ENCODE measurements at regions not wholly inside any gene's neighbourhood (a gene's known extent, or its start where the extent isn't known, plus 50 kb on each side); places are given as distances from the start of the nearest gene placed in this dataset.
"Not testable (repeated sequence)": the region's sequence is repeated elsewhere in the genome, so short reads cannot be mapped to it uniquely, and the experiment has no call there.

GRCh38 chr13:61089894-61090293 lies 325.8 kb downstream of the PCDH20 start:
- TF ChIP-seq JUNB (IDR thresholded peaks at IDR 0.05); MXI1 (IDR thresholded peaks at IDR 0.05; ENCODE audit: low read depth, low read length); E2F4 (IDR thresholded peaks at IDR 0.05; ENCODE audit: low read depth, low read length); FOXK2 (IDR thresholded peaks at IDR 0.05); MYC (IDR thresholded peaks at IDR 0.05; ENCODE audit: insufficient read depth, insufficient read length, insufficient replicate concordance, low read length, severe bottlenecking); POLR2AphosphoS5 (IDR thresholded peaks at IDR 0.05; ENCODE audit: low read length); NR2C2 (IDR thresholded peaks at IDR 0.05; ENCODE audit: borderline replicate concordance, control insufficient read depth, insufficient read length, low read depth): not testable (repeated sequence)
- TF ChIP-seq, protein P1, sequence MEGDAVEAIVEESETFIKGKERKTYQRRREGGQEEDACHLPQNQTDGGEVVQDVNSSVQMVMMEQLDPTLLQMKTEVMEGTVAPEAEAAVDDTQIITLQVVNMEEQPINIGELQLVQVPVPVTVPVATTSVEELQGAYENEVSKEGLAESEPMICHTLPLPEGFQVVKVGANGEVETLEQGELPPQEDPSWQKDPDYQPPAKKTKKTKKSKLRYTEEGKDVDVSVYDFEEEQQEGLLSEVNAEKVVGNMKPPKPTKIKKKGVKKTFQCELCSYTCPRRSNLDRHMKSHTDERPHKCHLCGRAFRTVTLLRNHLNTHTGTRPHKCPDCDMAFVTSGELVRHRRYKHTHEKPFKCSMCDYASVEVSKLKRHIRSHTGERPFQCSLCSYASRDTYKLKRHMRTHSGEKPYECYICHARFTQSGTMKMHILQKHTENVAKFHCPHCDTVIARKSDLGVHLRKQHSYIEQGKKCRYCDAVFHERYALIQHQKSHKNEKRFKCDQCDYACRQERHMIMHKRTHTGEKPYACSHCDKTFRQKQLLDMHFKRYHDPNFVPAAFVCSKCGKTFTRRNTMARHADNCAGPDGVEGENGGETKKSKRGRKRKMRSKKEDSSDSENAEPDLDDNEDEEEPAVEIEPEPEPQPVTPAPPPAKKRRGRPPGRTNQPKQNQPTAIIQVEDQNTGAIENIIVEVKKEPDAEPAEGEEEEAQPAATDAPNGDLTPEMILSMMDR (IDR thresholded peaks at IDR 0.05 in 2 of 3, conservative IDR thresholded peaks at IDR 0.05 in 1 of 3; ENCODE audit: control insufficient read depth in 2 of 3, extremely low read depth in 1 of 3, insufficient read depth in 1 of 3, low read depth in 3 of 3, low read length in 3 of 3): not testable (repeated sequence)

Measured in GM12878 (cell line).